Right lobe of liver (tissue), 4 donors: ENCODE measurements at regions not wholly inside any gene's neighbourhood (a gene's known extent, or its start where the extent isn't known, plus 50 kb on each side); places are given as distances from the start of the nearest gene placed in this dataset.

Source experiments
- POLR2A ChIP-seq: fragments of 450-650 bp; IDR thresholded peaks from one replicate; pipeline ENCODE4 v1.6.1; 2017; ENCODE audit warnings: antibody characterized with exemption, mild to moderate bottlenecking
- TF ChIP-seq, protein P1 (sequence below), 4 donors: fragments of 200-600 bp in 3 of 4; fragments of 450-650 bp in 1 of 4; IDR thresholded peaks; one replicate each; pipeline versions ENCODE4 v1.5.1 to v1.8.0; 2016 to 2022; ENCODE audit warnings: antibody characterized with exemption in 4 of 4, mild to moderate bottlenecking in 2 of 4
- donor health status: DM: no; HTN: no; CAD: no.
- donor health status: DM: no; HTN: no; CAD: no.
- donor health status: DM: no; HTN: yes; CAD: no.

DNA sequence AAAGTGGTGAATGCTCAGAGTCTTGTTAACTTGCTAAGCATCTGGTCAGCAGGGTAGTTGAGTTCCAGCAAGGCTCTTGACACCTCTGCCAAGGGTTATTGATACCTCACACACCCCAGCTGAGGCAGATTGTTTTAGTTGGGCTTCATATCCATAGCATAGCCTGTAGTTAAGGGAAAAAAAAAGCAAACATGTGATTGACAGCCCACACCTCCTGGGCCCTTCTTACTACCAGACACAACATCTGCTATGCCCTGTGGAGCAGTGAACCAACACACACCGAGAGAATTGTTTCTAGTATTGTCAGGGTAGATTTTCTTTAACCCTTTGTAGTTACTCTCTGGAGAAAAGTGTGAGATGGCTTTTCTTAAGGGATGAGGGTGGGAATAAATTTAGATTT, 697.0 kb upstream of the POU3F2 start:
- TF ChIP-seq, protein P1, sequence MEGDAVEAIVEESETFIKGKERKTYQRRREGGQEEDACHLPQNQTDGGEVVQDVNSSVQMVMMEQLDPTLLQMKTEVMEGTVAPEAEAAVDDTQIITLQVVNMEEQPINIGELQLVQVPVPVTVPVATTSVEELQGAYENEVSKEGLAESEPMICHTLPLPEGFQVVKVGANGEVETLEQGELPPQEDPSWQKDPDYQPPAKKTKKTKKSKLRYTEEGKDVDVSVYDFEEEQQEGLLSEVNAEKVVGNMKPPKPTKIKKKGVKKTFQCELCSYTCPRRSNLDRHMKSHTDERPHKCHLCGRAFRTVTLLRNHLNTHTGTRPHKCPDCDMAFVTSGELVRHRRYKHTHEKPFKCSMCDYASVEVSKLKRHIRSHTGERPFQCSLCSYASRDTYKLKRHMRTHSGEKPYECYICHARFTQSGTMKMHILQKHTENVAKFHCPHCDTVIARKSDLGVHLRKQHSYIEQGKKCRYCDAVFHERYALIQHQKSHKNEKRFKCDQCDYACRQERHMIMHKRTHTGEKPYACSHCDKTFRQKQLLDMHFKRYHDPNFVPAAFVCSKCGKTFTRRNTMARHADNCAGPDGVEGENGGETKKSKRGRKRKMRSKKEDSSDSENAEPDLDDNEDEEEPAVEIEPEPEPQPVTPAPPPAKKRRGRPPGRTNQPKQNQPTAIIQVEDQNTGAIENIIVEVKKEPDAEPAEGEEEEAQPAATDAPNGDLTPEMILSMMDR (IDR thresholded peaks at IDR 0.05), result no peak
- TF ChIP-seq POLR2A, result no peak
